GM21786 (cell line): ENCODE measurements at regions not wholly inside any gene's neighbourhood (a gene's known extent, or its start where the extent isn't known, plus 50 kb on each side); places are given as distances from the start of the nearest gene placed in this dataset.
"Not testable (repeated sequence)": the region's sequence is repeated elsewhere in the genome, so short reads cannot be mapped to it uniquely, and the experiment has no call there.

Experiments
- ATAC-seq: cut with Tn5 transposase; IDR thresholded peaks from one replicate; pipeline ENCODE4 v1.9.1; 2021; ENCODE audit not compliant: unreplicated experiment

DNA sequence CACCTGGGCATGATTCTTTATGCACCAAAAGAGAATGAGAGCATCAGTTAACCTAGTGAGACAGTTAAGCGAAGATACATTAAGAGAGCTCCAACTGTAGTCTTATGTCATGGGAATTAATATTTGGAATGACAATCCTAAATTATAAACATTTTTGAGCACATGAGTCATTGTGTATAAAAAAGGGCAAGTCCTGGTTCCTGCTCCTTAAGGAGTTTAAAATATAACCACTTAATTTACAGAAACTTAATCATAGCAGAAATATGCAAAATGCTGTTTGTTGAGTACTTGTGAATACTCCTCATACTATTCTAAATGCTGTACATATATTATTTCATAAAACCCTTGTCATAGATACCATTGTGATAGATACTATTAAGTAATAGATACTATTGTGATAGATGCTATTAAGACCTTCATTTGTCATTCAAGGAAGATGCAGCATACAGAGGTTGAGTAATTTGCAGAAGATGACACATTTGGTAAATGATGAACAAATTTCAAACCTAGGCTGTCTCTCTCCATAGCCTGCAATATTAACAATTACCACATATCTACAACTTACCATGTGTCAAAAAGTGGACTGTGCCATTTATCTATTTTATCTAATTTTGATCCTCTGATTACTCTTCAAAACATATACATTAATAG, 301.0 kb downstream of the TBC1D4 start:
- no peak for ATAC-seq

DNA sequence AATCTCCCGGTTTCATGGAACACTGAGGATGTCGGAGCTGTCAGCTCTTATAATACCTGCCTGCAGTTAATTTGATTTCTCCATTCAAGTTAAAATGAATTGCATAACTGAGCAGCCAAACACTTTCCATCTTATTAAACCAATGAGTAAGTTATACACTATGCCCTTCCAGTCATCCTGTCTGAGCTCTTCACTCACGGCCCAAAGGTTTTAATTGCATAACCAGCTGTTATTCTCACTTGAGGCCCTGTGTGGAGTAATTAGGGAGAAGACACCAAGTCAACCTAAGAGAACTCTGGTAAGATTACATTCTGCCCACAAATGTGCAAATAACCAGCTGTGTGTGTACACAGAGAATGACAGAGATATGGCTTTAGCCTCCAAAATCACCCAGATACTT, 303.5 kb downstream of the TBC1D4 start:
- ATAC-seq = no peak

DNA sequence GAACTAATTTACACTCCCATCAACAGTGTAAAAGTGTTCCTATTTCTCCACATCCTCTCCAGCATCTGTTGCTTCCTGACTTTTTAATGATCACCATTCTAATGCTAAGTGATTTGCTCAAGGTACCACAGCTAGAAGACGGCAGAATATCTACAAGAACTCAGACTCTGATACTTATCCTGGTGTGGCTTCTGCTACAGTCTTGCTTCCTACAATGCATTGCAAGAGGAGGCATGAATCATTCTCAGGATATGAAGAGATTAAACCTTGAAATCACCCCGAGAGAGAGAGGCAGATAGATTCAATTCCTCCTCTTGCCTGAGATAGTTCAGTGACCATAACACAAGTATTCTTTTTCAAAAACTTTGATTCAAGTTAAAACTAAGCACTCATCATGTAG, 306.4 kb downstream of the TBC1D4 start:
- ATAC-seq = no peak

DNA sequence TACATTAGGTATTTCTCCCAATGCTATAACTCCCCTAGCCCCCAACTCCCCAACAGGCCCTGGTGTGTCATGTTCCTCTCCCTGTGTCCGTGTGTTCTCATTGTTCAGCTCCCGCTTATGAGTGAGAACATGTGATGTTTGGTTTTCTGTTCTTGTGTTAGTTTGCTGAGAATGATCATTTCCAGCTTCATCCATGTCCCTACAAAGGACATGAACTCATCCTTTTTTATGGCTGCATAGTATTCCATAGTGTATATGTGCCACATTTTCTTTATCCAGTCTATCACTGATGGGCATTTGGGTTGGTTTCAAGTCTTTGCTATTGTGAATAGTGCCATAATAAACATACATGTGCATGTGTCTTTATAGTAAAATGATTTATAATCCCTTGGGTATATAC, 306.9 kb downstream of the TBC1D4 start:
- ATAC-seq = not testable (repeated sequence)

DNA sequence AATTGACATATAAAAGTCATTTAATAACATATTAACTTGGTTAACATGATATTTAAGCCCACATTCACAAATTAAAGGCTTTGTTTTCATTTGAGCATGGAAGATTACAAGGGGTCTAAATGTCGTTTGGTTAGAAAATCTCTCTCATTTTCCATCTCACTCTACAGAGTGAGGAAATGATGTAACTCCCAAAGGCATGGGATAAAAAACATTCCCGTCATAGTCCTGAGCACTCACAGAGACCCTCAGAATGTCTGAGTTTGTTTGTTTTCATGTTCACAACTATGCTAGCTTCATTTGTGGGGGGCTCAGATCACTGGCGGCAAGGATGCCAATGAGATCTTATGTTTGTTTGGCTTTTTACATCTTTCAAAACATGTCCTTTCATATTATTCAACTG, 307.5 kb downstream of the TBC1D4 start:
- no peak for ATAC-seq

DNA sequence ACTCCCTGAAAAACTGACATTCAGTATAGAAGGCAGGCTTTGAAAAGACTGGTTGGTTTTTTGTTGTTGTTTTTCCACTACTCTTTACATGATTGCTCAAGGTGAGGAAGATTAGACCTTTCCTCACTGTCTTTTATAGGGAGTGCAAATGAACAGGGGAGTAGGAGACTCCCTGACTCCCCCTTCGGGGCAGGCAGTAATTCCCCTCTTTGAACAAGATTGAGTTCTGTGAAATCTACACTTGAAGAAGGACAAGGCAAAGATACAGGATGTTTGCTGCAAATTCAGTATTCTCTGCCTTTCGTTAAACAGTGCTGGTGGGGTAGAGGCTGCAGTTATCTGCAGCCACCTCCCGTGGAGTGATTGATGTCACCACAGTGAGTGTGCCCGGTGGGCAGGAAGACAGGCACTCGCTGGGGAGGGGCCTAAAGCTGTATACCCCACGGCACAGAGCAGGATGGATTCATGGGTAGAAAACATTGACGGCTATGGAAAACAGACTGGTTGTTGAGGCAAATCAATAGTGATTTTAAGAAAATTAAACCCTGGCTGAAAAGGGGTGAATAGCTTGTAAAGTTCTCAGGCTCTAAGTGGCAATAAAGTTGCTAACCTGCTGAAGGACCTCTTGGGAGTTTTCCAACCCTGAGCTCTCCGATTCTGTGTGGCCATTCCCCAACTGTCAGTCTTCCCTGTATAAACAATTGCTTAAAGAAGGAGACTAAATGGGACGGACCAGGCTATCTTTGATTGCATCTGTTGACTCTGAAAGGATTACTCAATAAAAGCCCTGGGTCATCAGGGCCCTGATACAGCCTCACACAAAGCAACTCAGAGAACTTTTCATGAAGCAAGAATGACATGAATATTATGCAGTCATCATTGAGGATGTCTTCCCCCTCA, 308.3 kb downstream of the TBC1D4 start:
- no peak for ATAC-seq

DNA sequence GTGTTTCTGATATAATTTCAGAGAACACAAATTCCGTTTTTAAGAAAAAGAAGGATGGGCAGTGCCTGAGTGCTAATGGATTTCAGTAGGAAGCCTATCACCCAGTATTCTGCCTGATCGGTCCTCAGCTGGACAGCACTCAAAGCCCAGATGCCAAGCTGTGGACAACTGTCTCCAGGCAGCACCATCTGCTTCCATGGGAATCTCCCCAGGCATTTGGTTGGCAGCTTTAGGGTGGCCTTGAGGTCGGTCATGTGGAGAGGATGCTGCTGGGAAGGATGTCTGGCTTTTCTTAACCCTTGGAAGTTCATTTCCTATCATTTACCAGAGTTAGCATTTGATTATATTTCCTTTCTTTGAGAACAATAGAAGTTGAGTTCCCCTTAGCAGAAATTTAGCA, 311.7 kb downstream of the TBC1D4 start:
- ATAC-seq = no peak

DNA sequence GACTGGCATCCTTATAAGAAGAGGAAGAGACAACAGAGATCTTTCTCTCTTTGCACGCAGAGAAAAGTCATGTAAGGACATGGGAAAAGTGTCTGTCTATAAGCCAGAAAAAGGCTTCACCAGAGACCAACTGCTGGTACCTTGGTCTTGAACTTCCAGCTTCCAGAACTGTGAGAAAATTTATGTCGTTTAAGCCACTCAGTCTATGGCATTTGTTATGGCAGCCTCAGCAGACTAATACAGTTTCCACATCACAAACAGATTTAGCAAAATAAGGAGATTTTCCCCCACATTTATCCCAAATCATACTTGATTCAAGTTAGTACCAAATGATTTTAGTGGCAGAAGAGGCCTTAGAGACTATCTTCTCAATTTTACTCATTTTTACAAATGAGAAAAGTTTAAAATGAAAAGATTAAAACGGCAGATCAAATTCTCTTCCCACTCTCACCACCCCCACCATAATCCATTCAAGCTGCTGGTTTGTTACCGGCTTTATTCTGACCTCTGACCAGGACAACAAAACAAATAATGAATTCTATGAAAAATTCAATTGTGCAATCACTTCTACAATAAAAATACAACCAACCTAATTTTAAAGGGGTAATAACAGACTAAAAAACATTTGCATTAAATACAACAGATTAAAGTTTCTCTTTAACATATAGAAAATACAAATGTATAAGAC, 316.3 kb downstream of the TBC1D4 start:
- ATAC-seq = no peak

DNA sequence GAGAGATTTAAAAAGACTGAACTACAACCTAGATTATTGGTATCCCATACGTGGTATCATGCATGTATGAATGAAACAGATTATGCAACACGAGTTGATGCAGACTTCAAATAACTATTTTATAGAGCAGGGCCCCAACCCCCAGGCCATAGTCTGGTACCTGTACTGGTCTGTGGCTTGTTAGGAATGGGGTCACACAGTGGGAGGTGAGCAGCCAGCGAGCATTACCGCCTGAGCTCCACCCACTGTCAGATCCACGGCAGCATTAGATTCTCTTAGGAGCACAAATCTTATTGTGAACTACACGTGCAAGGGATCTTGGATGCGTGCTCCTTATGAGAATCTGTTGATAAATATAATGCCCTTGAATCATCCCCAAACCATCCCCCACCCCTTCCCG, 320.2 kb downstream of the TBC1D4 start:
- no peak for ATAC-seq

DNA sequence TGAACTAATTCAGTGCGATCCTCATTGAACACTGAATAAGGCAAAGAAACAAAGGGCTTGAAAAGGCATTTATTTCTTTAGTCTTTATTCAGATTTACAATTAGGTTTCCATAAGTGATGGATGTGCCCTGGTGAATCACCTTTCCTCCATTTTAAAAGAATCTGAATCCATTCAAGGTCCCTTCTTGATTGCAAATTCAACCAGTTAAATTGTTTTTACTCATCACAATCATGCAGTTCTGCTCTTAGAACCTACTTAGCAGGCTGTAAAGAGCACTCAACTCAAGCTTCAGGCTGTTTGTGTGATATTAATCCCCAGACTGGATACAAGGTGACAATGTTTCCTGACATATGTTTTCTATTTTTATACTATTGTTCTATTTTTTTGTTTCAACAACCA, 321.0 kb downstream of the TBC1D4 start:
- no peak for ATAC-seq

DNA sequence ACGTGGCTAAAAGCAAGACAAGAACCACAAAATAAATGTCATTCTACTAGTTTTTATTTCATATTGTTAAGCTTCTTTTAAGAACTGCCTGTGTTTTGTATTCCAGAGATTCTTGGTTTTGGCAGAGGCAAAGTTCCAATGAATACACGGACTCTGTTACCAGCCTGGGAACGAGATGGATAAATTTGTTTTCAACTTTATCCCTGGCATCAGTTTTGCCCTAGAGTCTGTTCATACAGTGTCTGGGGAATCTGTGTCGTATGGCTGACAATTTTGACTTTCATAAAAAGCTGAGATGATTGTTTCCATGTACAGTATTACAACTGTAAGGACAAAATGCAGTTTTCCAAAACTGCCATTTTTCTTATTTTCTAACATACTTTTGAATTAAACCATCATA, 327.6 kb downstream of the TBC1D4 start:
- ATAC-seq = no peak

DNA sequence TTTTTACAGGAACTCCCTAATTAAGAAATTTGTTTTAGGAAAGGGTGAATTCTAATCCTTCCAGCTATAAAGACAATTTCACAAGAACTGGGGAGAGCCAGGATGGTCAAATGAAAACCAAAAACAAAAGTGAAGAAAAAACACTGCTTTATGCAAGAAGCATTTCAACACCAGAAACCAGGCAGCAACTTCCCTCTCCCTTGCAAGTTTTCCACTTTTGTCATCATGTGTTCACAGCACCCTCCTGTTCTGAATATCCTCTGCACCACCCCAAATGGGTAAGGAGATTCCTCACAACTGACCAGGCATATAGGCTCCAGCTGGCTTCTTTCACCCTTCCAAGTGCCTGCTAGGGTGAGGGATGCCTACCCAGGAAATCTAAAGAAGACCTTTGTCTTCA, 328.1 kb downstream of the TBC1D4 start:
- ATAC-seq = no peak

DNA sequence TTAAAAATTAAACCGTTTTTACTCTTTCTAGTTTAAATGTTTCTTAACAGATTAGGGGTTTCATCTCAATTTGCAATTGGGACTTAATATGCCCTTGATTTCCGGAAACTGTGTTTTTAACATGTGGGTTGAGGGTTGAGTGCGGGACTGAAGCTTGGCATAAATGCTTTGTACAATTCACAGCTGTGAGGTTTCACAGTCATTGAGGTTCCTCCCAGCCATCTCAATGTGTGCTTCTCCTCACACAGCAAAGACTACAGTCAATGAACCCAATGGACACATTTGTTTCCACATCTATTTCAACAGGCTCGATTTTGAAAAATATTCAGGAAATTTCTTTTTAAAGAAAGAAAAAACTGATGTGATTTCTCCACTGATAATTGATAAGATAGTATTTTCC, 328.6 kb downstream of the TBC1D4 start:
- no peak for ATAC-seq

DNA sequence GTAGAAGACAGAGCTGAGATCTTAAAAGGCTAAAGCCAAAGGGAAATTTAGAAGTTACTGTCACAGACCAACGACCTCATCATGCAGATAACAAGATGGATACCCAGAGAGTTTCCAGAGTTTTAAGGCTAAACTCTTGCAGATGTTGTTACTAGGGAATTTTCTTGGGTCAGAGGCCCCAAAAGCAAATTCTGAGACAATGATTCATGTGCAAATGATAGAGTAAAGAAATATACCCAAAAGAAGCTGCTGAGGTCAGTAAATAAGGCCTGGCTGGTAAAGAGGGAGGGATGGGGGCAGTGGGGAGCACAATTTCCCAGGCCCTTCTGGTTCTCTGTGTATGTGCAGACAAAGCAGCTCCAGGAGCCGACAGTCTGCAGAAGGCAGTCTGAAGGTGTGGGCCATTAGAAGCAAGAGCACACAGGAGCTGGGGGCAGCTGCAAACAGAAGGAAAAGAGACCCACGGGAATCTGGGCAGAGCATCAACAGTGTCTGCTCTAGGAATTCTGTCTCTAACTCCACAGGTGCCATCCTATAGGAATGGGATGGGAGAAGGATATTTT, 330.8 kb downstream of the TBC1D4 start:
- ATAC-seq = no peak

DNA sequence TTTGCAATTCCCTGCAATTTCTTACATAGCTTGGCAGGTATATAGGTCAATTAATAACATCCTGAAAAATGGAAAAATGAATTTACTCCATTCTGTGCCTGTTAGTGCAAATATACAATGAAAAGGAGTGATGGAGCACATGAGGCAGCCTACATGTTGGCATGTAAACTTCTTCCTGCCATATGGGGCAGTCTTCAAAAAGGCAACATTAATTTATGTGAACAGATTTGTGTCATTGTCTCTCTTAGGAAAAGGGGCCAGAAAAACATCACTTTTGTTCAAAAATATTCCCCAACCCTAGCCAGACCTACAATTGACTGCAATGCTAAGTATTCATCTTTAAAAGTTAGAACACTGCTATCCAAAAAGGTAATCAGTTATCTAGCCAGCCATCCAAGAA, 332.2 kb downstream of the TBC1D4 start:
- no peak for ATAC-seq

DNA sequence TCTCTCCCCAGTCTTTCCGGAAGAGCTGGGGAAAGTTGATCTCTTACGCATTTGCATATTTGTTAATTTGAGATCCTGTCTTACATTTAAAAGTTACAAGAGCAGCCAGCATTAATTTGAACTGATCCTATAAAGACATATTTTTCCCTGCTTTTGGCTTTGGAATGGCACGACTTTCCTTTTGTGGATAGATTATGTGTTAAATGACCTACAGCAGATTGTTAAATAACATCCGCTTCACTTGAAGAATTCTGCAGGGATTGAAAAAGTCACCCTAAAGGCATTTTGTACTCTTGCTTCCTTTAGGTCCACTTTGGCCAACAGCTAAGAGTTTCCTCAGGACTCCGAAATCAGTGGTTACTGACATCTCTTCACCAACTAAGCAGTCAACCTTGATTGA, 334.0 kb downstream of the TBC1D4 start:
- ATAC-seq = no peak

DNA sequence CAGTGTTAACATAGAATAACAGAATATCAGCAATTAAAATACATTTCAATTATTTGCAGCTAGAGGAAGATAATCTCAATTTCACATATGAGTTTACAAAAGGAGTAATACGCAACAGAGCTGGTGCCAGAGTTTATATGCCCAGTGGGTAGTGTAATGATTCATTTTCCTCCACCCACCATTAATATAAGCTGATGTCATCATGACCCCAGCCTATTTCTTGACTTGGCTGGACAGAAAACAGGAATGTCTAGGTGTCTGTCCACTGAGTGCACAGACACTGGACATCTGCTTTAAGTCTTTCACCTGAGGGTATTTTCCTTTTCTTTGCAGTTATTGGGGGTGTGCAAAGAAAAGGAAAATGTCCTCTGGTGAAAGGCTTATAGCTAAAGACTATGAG, 335.5 kb downstream of the TBC1D4 start:
- no peak for ATAC-seq

DNA sequence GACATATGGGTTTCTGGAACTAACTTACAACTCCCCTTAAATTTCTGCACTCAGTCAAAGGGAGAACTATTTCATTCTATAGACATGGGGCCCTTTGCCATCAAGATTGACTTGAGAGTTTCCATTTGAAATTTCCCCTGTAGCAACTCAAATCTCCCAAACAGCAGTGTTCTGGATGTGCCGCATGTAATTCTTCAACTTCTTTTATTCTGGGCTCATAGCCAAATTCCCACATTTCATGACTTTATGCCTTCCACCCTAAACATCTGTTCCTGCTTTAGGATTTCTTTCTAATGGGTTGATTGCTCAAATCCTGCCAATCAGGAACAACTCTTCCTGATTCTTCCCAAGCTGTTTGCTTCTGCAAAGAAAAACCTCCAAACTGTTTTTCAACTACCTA, 336.0 kb downstream of the TBC1D4 start:
- ATAC-seq = no peak

DNA sequence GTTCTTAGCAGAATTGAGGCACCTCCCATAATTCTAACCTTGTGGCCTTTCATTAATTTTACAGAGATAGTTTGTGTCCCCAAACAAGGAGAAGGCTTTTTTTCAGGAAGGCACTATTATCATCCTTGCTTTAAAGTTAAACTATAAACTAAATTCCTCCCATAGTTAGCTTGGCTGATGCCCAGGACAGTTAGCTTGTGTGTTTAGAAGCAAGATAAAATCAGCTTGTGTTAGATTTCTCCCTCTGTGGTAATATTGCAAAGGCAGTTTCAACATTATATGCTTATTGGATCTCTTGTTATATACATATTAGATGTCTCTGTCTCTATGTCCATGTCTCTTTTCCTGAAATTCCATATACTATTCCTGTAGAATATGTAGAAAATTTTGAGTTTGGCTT, 342.7 kb downstream of the TBC1D4 start:
- ATAC-seq = no peak

DNA sequence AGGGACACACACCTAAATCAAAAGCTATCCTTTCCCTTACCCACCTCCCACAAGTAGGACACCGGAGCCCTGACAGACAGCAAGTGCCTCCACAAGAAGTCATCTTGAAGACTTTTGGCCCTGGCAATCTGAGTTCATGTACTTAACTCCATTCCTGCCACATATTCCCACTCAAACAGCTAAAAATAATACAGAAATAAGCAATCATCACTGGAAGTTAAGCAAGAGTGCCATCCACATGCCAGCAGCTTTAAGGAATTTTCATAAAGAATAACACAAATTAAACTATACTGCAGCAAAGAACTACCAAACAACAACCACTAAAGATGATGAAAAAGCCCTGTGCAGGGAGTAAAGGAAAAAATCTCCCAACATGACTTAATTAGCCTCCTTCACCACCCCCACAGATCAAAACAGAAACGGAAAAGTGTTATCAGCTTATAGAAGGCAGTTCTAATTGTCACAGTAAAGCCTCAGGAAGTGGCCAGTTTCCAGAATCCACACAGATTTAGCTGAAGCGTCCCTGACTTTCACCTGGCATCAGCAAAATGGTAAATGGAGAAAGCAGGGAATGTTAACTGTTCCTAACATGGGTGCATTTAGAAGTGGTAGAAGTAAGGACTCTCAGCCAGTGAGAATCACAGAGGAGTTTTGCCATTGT, 343.9 kb downstream of the TBC1D4 start:
- no peak for ATAC-seq

DNA sequence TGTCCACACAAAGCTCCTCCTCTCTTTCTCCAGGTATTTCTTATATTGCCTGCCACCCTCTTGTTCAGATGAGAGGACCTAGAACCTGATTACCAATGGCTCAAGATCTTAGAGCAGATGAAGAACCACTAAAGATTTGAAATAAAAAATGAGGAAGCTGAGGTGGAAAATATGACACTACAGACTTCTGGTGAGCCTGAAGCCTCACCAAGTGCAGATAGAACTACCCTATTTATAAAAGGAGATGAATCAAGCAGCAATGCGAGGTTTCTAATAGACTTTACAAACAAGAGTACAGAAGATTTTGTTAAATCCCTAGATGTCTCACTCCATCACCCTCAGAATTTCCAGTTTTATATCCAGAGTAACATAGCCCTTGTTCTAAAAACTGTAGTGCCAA, 345.8 kb downstream of the TBC1D4 start:
- ATAC-seq = no peak
